OCI-LY1 (cell line): ENCODE measurements at regions not wholly inside any gene's neighbourhood (a gene's known extent, or its start where the extent isn't known, plus 50 kb on each side); places are given as distances from the start of the nearest gene placed in this dataset.

ENCODE experiments used
- H2AFZ ChIP-seq: fragments of 200-600 bp; sonication (generic), shearing (Covaris generic); 2 replicates; pipeline ENCODE4 v1.6.0; 2014; ENCODE audit warnings: antibody characterized with exemption, mild to moderate bottlenecking, low read length
- H3F3A ChIP-seq: fragments of 200-600 bp; sonication (generic), shearing (Covaris generic); 2 replicates; pipeline ENCODE4 v1.6.0; 2014; ENCODE audit warnings: mild to moderate bottlenecking, antibody characterized with exemption, low read length, moderate library complexity; ENCODE audit not compliant: insufficient read depth
- H3K27ac ChIP-seq: fragments of 200-600 bp; sonication (generic); 2 replicates; pipeline ENCODE4 v1.5.1; 2014; ENCODE audit warnings: low read length, mixed run types, mild to moderate bottlenecking, low read depth; ENCODE audit not compliant: poor library complexity, severe bottlenecking
- H3K27me3 ChIP-seq: fragments of 200-600 bp; sonication (generic); 2 replicates; pipeline ENCODE4 v1.6.0; 2014; ENCODE audit warnings: antibody characterized with exemption, mild to moderate bottlenecking, low read length, moderate library complexity; ENCODE audit not compliant: insufficient read depth
- H3K36me3 ChIP-seq: fragments of 200-600 bp; sonication (generic); 2 replicates; pipeline ENCODE4 v1.6.1; 2014; ENCODE audit warnings: mild to moderate bottlenecking, antibody characterized with exemption, low read length, moderate library complexity, mixed read lengths; ENCODE audit not compliant: insufficient read depth
- H3K4me1 ChIP-seq: fragments of 200-600 bp; sonication (generic); 2 replicates; pipeline ENCODE4 v1.5.1; 2014; ENCODE audit warnings: mild to moderate bottlenecking, low read length, moderate library complexity; ENCODE audit not compliant: insufficient read depth, severe bottlenecking
- H3K4me2 ChIP-seq: fragments of 200-600 bp; sonication (generic), shearing (Covaris generic); 2 replicates; pipeline ENCODE4 v1.6.1; 2014; ENCODE audit warnings: low read length
- H3K4me3 ChIP-seq: fragments of 200-600 bp; sonication (generic); 2 replicates; pipeline ENCODE4 v1.5.1; 2014; ENCODE audit warnings: low read length, low read depth, mild to moderate bottlenecking, mixed read lengths; ENCODE audit not compliant: poor library complexity, severe bottlenecking
- H3K79me2 ChIP-seq: fragments of 200-600 bp; shearing (Covaris generic); 2 replicates; pipeline ENCODE4 v1.6.1; 2016; ENCODE audit warnings: mixed run types, low read length, mixed read lengths; ENCODE audit not compliant: insufficient read depth
- H3K9ac ChIP-seq: fragments of 200-600 bp; sonication (generic), shearing (Covaris generic); 2 replicates; pipeline ENCODE4 v1.6.1; 2014; ENCODE audit warnings: mild to moderate bottlenecking, low read length, mixed read lengths
- H3K9me2 ChIP-seq: fragments of 200-600 bp; sonication (generic), shearing (Covaris generic); 2 replicates; pipeline ENCODE4 v1.6.1; 2014; ENCODE audit warnings: low read depth, mild to moderate bottlenecking, low read length, mixed read lengths
- H3K9me3 ChIP-seq: fragments of 200-600 bp; shearing (Covaris generic); 2 replicates; pipeline ENCODE4 v1.6.1; 2014; ENCODE audit warnings: low read length, mixed read lengths
- H4K20me1 ChIP-seq: fragments of 200-600 bp; sonication (generic), shearing (Covaris generic); 2 replicates; pipeline ENCODE4 v1.6.0; 2016; ENCODE audit warnings: mild to moderate bottlenecking, low read length; ENCODE audit not compliant: insufficient read depth
- EZH2 ChIP-seq: fragments of 200-600 bp; sonication (generic), shearing (Covaris generic); IDR thresholded peaks from 2 replicates; pipeline ENCODE4 v1.8.0; 2017; ENCODE audit warnings: borderline replicate concordance, mixed run types, mild to moderate bottlenecking, antibody characterized with exemption, low read length, moderate library complexity, mixed read lengths
- TF ChIP-seq, protein P1 (sequence below): fragments of 200-600 bp; sonication (generic), shearing (Covaris generic); IDR thresholded peaks from 2 replicates; pipeline ENCODE4 v1.5.1; 2017; ENCODE audit warnings: mild to moderate bottlenecking, antibody characterized with exemption, low read length, moderate library complexity, mixed read lengths

DNA sequence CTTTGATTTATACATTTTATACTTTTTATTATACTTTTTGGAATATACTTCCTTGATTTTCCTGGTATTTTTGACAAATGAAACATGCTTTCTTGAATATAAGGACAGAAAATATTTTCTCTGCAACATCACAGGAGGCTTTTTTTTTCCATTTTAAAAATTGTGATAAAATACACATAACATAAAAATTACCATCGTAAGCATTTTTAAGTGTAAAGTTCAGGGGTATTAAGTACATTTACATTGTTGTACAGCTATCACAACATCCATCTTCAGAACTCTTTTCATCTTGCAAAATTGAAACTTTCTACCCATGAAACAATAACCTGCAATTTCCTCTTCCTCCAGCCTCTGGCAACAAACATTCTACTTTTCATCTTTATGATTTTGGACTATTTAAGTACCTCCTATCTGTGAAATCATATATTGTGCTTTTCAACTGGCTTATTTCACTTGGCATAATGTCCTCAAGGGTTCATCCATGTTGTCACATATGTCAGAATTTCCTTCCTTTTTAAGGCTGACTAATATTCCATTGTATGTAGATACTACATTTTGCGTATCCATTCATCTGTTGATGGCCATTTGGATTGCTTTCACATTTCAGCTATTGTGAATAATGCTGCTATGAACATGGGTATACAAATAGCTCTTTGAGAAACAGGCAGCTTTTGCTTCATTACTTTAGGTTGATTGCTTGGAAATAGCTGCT, 412.6 kb downstream of the RAPGEF2 start:
- H3K79me2 ChIP-seq: no peaks in the 10 kb centered on the region
- H3K4me2 ChIP-seq: no peak overlapping the region
- no peaks in the 10 kb centered on the region for H3K27me3 ChIP-seq
- no peak overlapping the region for H3K9ac ChIP-seq
- TF ChIP-seq, protein P1, sequence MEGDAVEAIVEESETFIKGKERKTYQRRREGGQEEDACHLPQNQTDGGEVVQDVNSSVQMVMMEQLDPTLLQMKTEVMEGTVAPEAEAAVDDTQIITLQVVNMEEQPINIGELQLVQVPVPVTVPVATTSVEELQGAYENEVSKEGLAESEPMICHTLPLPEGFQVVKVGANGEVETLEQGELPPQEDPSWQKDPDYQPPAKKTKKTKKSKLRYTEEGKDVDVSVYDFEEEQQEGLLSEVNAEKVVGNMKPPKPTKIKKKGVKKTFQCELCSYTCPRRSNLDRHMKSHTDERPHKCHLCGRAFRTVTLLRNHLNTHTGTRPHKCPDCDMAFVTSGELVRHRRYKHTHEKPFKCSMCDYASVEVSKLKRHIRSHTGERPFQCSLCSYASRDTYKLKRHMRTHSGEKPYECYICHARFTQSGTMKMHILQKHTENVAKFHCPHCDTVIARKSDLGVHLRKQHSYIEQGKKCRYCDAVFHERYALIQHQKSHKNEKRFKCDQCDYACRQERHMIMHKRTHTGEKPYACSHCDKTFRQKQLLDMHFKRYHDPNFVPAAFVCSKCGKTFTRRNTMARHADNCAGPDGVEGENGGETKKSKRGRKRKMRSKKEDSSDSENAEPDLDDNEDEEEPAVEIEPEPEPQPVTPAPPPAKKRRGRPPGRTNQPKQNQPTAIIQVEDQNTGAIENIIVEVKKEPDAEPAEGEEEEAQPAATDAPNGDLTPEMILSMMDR: no peak
- TF ChIP-seq EZH2: no peak
- H3K4me3 ChIP-seq: no peak overlapping the region
- no peaks in the 10 kb centered on the region for H3K9me3 ChIP-seq
- H3F3A ChIP-seq: no peaks in the 10 kb centered on the region
- no peaks in the 10 kb centered on the region for H3K4me1 ChIP-seq
- H4K20me1 ChIP-seq: no peaks in the 10 kb centered on the region
- H3K27ac ChIP-seq: no peak overlapping the region
- no peak overlapping the region for H2AFZ ChIP-seq
- H3K9me2 ChIP-seq: no peaks in the 10 kb centered on the region
- H3K36me3 ChIP-seq: no peaks in the 10 kb centered on the region

- H3K4me2 ChIP-seq: no peak overlapping the region
- H3K4me1 ChIP-seq: no peaks in the 10 kb centered on the region
- no peak overlapping the region for H3K9ac ChIP-seq
- H3K4me3 ChIP-seq: no peak overlapping the region
- H3K79me2 ChIP-seq: no peaks in the 10 kb centered on the region
- H2AFZ ChIP-seq: no peak overlapping the region
- no peaks in the 10 kb centered on the region for H3K36me3 ChIP-seq
- H3K27me3 ChIP-seq: no peaks in the 10 kb centered on the region
- H3K9me2 ChIP-seq: no peaks in the 10 kb centered on the region
- H3K27ac ChIP-seq: no peak overlapping the region
- no peaks in the 10 kb centered on the region for H3F3A ChIP-seq
- H4K20me1 ChIP-seq: no peaks in the 10 kb centered on the region
- TF ChIP-seq, protein P1: no peak
- TF ChIP-seq EZH2: no peak
- H3K9me3 ChIP-seq: no peaks in the 10 kb centered on the region
Measured at GRCh38 chr4:159516556-159517140, 413.8 kb downstream of the RAPGEF2 start.

- H3K4me3 ChIP-seq: no peak overlapping the region
- no peaks in the 10 kb centered on the region for H3K27me3 ChIP-seq
- H3K27ac ChIP-seq: no peak overlapping the region
- no peak overlapping the region for H3K9ac ChIP-seq
- H3K9me3 ChIP-seq: no peaks in the 10 kb centered on the region
- H3K9me2 ChIP-seq: no peaks in the 10 kb centered on the region
- H2AFZ ChIP-seq: no peak overlapping the region
- no peaks in the 10 kb centered on the region for H3K4me1 ChIP-seq
- no peaks in the 10 kb centered on the region for H3F3A ChIP-seq
- no peak for TF ChIP-seq EZH2
- TF ChIP-seq, protein P1: no peak
- no peaks in the 10 kb centered on the region for H3K36me3 ChIP-seq
- no peaks in the 10 kb centered on the region for H4K20me1 ChIP-seq
- no peak overlapping the region for H3K4me2 ChIP-seq
- H3K79me2 ChIP-seq: no peaks in the 10 kb centered on the region
Measured at GRCh38 chr4:159520074-159520473, 417.2 kb downstream of the RAPGEF2 start.
